SK-N-MC (cell line): ENCODE measurements at regions not wholly inside any gene's neighbourhood (a gene's known extent, or its start where the extent isn't known, plus 50 kb on each side); places are given as distances from the start of the nearest gene placed in this dataset.

Experiments
- EZH2 ChIP-seq: fragments of 200-600 bp; sonication (generic); IDR thresholded peaks from one replicate; pipeline ENCODE4 v1.6.1; 2017; ENCODE audit warnings: antibody characterized with exemption
- POLR2AphosphoS5 ChIP-seq: IDR thresholded peaks from 2 replicates; pipeline ENCODE4 v1.6.1; 2012; ENCODE audit warnings: mild to moderate bottlenecking, low read depth, low read length, borderline replicate concordance

DNA sequence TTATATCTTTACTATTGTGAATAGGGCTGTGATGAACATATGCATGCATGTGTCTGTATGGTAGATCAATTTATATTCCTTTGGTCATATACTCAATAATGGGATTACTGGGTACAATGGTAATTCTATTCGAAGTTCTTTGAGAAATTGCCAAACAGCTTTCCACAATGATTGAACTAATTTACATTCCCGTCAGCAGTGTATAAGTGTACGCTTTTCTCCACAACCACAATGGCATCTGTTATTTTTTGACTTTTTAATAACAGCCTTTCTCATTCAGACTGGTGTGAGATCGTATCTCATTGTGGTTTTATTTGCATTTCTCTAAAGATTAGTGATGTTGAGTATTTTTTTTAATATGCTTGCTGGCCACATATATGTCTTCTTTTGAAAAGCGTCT lies 439.4 kb upstream of the KLHL4 start:
- TF ChIP-seq EZH2 (no peak), POLR2AphosphoS5 (no peak)
